GM21447 (cell line): ENCODE measurements at regions not wholly inside any gene's neighbourhood (a gene's known extent, or its start where the extent isn't known, plus 50 kb on each side); places are given as distances from the start of the nearest gene placed in this dataset.
"Not testable (repeated sequence)": the region's sequence is repeated elsewhere in the genome, so short reads cannot be mapped to it uniquely, and the experiment has no call there.

ENCODE experiments used
- ATAC-seq: cut with Tn5 transposase; IDR thresholded peaks from one replicate; pipeline ENCODE4 v1.9.1; 2021; ENCODE audit not compliant: unreplicated experiment

DNA sequence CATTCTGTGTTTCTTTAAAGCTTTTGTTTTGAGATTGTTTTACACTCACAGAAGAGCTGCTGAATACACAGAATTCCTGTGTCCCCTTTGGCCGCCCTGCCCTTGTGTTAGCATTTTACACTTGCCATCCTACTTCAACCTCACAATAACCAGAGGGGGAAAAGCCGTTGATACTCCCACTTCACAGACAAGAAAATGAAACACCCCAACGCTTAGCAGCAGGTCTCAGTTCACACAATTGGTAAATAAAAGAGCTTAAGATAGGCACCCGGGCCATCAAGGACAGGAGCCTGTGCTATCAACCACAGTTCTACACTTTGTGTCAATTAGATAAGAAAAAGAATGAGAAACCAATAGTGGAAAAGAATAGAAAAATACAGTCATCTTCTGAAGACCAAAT, 178.0 kb downstream of the SYK start:
- no peak for ATAC-seq

DNA sequence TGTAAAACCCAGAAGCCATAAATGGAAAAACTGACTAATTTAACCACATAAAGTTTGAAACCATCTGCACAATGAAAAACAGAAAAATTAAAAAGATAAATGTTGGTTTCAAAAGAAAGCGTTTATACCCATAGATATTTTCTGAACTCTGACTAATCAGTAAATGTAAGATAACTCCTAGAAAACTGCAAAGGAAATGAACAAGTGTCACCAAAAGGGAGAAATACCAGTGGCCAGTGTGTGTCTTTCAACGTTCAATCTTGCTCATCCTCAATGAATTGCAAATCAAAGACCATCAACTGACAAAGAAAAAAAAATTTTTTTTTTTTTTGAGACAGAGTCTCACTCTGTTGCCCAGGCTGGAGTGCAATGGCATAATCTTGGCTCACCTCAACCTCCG, 180.1 kb downstream of the SYK start:
- ATAC-seq, result no peak

DNA sequence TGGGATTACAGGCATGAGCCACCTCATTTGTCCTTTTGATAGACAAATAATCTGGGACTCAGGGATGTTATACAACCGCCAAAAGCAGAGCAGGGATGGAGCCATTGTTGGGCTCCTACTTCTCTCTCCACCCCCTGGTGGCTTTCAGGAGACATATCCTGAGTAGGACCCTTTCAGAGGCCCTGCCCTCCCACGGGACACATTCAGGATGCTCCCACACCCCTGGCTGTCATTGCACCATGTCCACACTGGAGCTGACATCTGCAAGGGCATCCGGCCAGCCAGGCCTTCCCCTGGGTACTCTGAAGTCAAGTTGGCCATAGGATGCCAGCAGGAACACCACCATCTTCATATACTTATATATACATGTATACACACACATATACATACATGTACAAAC, 181.8 kb downstream of the SYK start:
- no peak for ATAC-seq

DNA sequence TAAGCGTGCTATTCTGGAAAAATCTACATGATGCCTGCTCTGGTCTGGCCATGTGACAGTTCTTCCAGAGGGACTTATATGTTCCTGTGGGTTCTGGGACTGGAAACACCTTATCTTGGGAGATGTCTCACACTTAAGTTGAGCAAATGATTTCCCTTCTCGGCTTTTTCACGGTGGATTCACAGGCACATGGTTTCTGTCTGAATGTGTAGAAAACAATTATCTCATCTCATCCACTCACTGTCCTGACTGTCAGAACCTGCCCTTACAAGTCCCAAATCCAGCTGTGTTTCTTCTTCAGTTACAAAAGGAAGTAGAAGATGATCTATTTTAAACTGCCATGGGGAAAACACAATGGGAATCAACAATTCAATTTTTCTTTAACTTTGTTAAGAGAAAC, 184.0 kb downstream of the SYK start:
- no peak for ATAC-seq

DNA sequence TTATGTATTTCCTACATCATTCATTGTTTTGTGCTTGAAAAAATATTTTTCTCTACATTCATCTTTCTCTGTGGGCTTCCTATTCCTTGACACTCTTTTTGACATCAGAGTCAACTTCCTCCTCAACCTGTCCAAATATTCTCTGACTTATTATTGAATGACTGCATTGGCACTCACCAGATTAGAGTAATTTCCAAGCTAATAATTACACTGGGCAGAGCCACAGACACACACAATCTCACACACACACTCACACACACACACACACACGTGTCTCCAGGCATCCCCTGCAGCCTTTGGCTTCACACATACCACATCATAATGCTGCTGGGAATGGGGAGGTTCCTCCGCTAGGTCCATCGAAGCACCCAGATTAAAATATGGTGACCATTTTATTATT, 184.5 kb downstream of the SYK start:
- ATAC-seq, result no peak

DNA sequence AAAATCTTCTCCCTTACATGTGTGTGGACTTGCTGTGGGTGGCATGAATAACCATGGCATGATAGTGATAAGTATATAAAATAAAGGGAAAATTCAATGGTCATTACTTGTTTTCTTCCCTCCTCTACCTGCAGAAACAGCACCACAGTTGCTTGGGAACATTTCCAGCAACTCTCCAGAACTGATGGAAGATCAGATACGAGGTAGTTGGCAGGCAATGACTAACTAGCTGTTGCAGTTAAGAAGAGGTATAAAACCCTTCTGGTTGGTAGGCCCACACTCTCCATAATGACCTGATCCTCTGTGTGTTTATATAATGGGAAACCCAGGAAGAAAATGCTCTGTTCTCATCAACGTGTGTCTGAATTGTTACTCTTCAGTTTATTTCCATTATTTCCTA, 185.9 kb downstream of the SYK start:
- ATAC-seq, result no peak

DNA sequence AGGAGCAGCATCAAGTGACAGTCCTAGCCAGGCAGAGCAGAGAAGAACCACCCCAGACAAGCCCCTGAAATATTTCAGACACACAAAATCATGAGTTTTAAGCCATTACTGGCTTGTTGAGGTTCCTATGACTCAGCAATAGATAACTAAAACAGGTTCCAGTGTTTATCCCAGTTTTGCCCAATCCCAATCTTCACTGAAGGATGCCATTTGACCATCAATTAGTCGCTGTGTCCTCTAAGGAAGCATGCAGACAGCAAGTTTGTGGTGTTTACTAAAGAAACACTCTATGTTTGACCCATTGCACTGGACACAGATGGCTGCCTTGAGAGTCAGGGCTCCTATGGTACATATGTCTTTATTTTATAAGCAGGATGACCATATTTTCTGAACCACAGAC, 186.7 kb downstream of the SYK start:
- no peak for ATAC-seq

DNA sequence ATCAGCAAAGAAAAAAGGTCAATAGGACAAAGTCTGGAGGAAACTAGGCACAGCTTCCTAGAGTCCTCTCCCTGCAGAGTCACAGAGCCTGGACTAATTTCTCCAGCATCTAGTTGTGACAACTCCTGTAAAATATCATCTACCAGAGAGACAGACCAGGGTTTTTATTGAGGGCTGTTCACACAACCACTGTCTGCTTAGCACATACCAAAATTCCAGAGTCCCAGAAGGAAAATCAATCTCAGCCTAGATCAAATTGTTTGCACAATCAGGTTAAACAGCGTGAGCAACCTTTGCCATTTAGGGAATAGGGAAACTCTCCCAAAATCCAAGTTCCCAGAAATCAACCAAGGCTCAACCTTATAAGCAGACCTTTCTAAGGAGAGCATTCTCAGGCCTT, 190.3 kb downstream of the SYK start:
- no peak for ATAC-seq

DNA sequence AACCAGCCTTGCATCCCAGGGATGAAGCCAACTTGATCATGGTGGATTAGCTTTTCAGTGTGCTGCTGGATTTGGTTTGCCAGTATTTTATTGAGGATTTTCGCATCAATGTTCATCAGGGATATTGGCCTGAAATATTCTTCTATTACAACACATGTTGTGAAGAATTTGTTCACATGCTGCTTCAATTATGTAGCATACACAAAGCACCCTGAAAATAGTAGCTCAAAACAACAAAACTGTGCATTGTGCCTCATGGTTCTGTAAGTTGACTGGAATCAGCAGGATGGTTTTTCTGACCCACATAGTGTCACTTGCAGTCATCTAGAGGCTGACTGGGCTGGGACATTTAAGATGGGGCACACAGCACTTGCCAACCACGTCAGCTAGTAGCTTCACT, 193.9 kb downstream of the SYK start:
- no peak for ATAC-seq

DNA sequence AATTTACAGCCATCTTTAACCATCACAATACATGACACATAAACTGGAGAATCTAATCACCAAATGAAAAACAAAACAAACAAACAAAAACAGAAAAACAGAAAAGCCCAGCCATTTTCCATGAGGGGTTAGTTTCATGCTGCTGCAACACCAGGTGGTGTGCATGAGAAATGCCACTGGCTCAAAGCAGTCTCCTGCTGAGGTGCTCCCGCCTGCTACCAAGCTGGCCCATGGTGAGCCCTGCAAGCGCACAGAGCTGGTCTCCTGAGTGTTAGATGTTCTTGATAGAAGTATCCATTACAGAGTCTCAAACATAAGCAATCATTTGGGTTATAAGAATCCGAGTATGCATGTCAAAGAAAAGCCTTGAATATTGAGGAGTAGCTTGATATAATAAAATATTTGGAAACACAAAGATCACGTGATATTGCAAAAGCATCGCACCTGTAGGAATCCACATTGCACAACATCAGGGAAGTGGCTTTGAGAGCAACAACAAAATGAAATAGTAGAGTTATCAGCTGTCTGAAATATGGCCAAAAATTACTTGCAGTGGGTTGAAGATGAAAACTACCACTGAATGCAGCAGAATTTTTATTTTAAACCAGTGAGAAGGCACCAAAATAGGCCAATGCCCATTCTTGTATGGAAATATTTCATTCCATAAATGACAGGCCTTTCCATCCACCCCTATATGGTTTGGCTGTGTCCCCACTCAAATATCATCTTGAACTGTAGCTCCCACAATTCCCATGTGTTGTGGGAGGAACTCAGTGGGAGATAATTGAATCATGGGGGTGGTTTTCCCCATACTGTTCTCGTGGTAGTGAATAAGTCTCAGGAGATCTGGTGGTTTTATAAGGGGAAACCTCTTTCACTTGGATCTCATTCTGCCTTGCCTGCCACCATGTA, 194.8 kb downstream of the SYK start:
- ATAC-seq, result no peak

DNA sequence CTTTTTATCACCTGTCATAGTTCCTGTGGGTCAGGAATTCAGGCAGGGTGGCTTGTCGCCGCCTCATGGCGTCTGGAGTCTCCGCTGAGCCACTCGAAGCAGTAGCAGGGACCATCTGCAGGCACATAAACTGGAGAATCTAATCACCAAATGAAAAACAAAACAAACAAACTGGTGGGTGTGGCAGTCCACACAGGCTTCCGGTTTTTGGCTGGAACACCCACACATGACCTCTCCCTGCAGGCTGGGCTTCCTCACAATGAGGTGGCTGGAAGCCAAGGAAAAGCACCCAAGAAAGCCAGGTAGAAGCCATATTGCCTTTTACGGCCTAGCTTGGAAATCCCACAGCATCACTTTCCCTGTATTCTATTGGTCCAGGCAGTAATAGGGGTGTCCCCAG, 197.0 kb downstream of the SYK start:
- ATAC-seq, result no peak

DNA sequence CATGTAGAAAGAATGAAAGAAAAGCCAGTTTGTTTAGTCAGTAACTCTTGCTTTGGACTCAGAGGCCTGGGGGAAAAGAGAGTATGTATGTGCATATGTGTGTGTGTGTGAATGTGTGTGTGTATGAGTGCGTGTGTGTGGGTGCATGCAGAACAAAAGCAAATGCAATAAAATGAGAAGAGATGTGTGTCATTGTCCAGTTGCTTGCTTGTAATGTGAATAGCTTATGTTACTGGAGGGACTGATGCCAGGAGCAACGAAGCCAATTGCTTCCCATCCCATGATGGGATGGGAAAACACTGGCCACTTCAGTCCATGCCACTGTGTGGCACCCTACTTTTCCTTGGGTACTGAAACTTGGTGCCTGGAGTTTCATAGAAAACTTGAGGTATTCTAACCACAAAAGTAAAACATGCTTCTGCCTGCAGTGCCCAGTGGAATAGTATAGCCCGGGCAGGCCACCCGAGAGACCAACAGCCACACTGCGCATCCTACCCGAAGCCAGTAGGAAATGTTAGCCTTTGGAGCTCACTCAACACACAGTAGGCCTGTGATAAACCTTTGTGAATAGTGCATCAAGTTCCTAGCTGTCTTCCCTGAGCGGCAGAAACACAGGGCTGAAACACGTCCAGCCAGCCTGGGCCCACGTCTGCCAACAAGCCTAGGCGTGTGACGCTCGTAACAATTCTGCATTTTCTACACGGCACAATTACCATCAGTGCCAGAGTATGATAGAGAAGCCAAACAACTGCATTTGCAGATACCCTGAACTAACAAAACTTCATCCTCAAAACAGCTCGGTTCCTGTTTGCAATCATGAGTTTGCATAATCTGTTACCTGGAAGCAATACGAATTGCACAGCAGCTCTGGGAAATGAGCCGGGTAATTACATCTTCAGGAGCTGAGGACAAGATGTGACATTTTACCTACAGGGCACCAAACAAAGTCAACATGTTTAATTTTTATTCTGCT, 198.1 kb downstream of the SYK start:
- ATAC-seq, result no peak

DNA sequence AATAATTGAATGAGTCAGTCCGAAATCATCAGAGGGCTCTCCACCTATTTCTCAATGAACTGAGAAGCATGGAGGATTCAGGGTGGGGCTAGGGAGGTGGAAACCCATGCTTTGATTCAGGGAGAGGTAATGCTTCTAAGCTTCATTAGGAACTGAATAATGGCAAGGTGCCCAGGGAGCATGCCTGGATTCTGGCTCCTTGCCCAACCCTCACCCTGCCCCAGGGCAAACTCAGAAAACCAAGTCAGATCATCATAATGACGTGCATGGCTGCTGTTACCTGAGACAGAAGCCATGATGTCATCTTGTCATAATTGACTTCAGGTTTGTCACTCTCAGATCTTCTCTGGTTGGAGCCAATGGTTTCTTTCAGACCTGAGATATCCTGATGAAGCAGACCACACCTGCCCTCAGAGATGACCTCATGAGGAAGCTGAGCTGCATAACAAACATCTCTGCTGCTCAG, 199.6 kb downstream of the SYK start:
- ATAC-seq, result no peak

DNA sequence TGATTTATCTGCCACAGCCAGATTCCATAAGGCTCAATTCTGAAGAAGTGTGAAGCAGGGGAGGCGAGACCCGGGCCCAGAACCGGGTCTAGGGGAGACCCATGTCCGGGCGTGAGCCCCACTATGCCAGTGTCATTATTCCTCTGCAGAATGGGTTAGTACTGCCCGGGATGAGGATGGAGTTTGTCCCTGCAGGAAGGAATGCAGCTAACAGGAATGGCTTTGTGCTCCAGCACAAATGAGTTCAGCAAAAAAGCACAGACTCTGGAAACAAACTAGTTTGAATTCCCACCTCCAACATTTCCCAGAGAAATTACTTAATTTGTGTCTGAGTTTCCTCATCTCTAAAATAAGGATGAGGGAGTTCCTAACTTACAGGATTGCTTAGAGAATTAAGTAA, 202.9 kb downstream of the SYK start:
- no peak for ATAC-seq

DNA sequence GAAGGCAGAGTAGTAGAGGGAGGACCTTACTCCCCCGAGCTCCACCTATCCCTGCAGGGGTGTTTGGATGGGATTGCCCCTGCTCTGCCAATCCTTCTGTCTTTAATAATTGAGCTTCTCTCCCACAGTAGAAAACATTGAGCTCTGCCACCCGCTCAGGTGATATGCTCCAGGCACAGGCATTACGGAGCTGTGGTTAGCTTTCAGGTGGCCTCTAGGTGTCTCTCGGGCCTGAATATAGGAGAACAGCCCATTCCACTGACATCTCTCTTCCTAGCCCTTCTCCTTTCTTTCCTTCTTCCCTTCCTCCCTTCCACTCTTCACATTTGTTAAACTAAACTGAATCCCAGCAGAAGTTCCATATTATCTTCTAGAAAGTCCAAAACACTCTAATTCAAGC, 203.4 kb downstream of the SYK start:
- ATAC-seq, result no peak

DNA sequence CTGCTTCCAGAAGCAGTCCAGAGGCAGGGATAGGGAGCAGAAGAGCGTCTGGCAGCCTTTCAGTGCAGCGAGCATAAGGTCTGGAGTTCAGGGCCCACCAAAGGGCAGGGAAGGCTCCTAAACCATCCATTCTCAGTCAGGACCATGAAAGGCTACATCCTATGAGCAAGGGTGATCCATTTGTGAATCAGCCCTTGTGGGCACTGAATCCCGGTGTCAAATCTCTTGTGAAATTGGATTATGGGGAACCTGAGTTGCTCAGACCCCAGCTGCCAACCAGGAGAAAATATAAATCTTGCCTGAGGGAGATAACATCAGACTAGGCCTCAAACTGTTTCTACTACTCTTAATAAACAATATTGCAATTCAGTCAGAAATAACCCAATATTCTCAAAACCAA, 204.4 kb downstream of the SYK start:
- no peak for ATAC-seq

DNA sequence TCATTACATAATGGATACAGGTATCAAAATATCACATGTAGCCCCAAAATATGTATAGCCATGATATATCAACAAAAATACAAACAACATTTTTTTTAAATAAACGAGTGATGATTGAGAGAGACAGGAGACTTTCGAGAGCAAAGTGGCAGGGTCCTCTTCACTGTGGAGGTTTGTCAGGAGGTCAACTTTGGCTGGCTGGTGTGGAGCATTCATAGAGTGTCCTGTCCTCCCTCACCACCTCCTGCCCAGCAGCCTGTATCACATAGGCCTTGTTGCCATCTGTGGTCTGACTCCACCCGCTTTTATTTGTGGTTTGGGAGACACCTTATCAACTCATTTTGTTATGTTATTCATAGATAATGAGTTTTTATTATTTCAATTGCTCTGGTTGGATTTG, 206.9 kb downstream of the SYK start:
- ATAC-seq, result no peak

DNA sequence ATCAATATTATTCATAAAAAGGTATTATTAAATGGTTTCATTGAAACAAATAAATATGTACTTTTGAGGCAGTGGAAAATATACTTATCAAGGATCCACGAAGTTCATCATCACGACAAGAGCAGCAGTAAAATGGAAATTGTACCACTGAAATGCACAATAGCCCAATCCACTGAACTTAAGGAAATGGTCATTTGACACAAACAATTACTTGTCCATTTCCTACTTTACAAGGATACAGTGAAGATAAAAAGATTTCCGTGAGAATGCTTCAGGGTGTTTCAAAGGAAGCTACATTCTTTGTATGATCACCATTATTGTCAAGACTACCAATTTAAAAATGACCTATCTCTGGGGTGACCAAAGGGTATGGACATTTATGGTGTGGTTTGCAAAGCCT, 210.3 kb downstream of the SYK start:
- no peak for ATAC-seq

DNA sequence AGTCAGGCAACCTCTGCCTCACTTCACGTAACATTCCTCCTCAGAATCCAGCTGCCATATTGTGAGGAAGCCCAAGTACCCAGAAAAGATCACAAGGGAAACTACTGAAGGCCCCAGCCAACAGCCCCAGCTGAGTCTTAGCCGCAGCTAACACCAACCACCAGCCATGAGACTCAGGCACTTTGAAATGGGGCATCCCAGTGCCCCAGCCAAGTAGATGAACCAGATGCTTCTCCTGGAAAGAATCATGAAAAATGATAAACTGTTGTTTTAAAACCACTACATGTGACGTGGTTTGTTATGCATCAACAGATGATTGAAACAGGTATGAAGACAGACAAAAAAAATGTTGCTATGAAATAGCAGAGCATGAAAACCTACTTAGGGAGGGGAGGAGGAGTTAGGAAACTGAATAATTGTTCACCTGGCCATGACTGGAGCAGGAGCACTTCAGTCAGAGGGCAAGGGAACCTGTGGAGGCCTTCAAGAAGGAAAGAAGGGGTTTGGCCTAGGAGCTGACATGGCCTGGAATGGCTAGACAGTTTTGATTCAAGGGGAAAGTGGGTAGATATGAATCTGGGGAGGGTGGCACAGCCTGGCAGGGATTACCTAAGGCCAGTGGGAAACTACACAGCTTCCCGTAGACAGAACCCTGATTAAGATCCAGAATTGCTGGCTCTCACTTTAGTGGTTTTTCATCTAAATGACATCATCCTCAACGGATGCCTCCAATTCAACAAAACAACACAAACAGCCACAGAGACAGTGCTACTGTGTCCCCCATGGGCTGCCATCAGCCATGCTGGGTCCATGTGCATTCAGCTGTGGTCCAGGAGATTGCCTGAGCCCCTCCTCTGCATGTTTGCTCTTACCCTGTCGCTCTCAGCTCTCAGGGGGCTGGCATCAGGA, 211.6 kb downstream of the SYK start:
- ATAC-seq, result no peak

DNA sequence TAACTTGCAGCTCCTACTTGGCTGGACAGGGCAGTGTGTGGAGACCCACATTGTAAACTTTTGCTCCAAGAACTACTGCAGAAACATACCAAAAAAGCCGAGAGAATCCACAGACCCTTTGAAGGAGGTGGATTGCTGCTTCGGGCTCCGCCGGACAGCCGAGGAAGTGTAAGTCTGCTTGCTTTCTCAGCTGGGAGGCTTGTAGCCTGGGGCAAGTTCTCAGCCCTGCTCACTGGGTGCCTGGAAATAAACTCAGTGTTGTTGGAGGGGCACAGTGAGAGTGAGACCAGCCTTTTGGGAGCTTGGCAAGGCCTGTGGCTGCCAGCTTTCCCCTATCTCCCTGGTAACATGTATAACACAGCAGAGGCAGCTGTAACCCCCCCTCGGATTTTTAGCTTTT, 215.6 kb downstream of the SYK start:
- no peak for ATAC-seq

DNA sequence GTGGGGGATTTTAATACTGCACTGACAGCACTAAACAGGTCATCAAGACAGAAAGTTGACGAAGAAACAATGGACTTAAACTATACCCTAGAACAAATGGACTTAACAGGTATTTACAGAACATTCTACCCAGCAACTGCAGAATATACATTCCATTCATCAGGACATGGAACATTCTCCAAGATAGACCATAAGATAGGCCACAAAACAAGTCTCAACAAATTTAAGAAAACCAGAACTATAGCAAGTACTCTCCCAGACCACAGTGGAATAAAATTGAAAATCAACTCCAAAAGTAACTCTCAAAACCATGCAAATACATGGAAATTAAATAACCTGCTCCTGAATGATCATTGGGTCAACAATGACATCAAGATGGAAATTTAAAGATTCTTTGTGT, 218.3 kb downstream of the SYK start:
- ATAC-seq, result not testable (repeated sequence)
